SU-DHL-6 (cell line): ENCODE measurements at regions not wholly inside any gene's neighbourhood (a gene's known extent, or its start where the extent isn't known, plus 50 kb on each side); places are given as distances from the start of the nearest gene placed in this dataset.

Source experiments
- CTCF ChIP-seq: fragments of 200-600 bp; sonication (generic); IDR thresholded peaks from one replicate; pipeline ENCODE4 v1.5.1; 2017; ENCODE audit warnings: antibody characterized with exemption, mild to moderate bottlenecking, low read length, moderate library complexity; ENCODE audit not compliant: insufficient read depth, poor library complexity, severe bottlenecking
- EZH2phosphoT487 ChIP-seq: fragments of 200-600 bp; sonication (generic), shearing (Covaris generic); conservative IDR thresholded peaks from 2 replicates; pipeline ENCODE4 v1.6.1; 2018; ENCODE audit warnings: mild to moderate bottlenecking, antibody characterized with exemption, low read length, moderate library complexity, mixed read lengths

GRCh38 chr5:91223886-91224285 lies 159.2 kb downstream of the ARRDC3 start:
- no peak for TF ChIP-seq CTCF
- no peak for TF ChIP-seq EZH2phosphoT487
